Stimulated activated CD4-positive, alpha-beta T cell treated with anti-CD3 and anti-CD28 coated beads, Interleukin-12 subunit alpha, Interleukin-12 subunit beta, amount 100 ng/mL, for 4 hours (primary cell): ENCODE measurements at regions not wholly inside any gene's neighbourhood (a gene's known extent, or its start where the extent isn't known, plus 50 kb on each side); places are given as distances from the start of the nearest gene placed in this dataset.
"Not testable (repeated sequence)": the region's sequence is repeated elsewhere in the genome, so short reads cannot be mapped to it uniquely, and the experiment has no call there.

Experiments
- DNase-seq: peaks from one replicate; pipeline ENCODE4 v3.0.0-alpha.2; 2020

- not testable (repeated sequence) for DNase-seq
Observed at GRCh38 chr2:145787597-145788361, 1267.9 kb upstream of the ZEB2 start.

GRCh38 chr2:145782607-145783006 lies 1262.7 kb upstream of the ZEB2 start:
- not testable (repeated sequence) for DNase-seq

- no peak for DNase-seq
Observed at GRCh38 chr2:145777914-145778313, 1258.0 kb upstream of the ZEB2 start.

- no peak for DNase-seq
Observed at GRCh38 chr2:145777297-145777696, 1257.4 kb upstream of the ZEB2 start.

GRCh38 chr2:145775591-145775990 lies 1255.7 kb upstream of the ZEB2 start:
- no peak for DNase-seq

DNA sequence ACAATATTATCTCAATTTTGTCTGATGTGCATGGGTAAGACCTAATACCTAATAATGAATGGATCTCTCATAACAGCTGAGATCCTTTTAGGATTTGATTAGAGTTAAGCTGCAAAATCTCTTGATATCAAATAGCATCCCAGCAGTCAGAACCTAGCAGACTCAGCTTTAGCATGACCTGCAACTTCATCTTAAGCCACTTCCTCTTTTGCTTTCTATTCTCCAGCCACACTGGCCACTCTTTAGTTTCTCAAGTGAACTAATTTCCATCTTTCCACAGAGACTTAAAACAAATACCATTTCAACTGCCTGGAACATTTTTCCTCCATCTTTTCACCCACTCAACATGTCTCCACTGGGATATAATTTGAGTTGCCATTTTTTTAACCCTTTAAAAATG lies 1251.6 kb upstream of the ZEB2 start:
- DNase-seq = no peak

GRCh38 chr2:145769011-145769716 lies 1249.2 kb upstream of the ZEB2 start:
- DNase-seq = no peak

- no peak for DNase-seq
Observed at GRCh38 chr2:145765874-145766273, 1246.0 kb upstream of the ZEB2 start.

DNA sequence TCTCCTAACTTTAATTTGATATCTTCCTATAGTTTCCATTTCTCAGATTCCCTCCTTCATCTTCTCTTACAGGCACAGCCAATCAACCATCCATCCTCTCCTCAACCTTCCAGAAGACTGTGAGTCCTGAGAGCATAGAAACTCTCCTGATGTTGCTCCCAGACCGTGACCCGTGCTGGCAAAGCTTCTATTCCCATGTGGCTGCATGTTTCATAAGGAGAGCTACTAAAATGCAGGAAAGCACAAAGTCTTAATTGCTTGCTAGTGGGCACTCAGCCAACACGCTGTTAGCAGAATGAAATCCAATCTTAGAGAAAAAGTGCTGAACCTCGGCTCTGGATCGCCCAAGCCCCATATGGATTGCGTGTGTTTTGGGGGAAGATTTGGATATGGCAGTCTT lies 1244.7 kb upstream of the ZEB2 start:
- DNase-seq = no peak

GRCh38 chr2:145760781-145761649 lies 1241.1 kb upstream of the ZEB2 start:
- DNase-seq = no peak

DNA sequence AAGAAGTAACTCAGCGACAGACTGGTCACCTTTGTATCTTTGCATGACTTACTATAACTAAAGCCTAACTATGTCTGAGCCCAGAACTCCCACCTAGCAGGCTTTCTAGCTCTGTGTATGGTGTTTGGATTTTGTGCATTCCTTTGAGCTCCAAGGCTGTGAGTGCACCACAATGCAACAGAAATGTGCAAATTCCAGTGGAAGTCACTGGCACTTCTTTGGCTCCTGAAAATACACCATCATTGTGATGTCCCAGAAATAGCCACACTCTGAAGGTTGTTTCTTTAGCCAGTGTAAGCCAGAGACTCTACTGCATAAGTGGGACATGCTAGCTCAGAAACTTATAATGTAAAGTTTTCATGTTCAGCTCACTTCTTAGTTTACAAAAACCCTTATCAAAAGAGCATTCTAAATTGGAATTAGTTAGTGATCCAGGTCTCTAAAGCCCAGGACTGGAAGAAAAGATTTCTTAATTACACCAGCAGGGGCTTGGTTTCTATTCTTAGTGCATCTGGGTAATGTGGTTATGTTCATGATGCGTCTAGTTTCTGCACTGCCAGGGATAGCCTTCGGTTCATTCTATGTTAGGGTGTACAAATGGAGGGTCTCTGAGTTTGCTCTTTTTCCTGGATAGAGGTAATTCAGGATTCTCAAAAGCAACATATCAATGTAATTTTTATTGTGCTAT lies 1239.5 kb upstream of the ZEB2 start:
- no peak for DNase-seq

DNA sequence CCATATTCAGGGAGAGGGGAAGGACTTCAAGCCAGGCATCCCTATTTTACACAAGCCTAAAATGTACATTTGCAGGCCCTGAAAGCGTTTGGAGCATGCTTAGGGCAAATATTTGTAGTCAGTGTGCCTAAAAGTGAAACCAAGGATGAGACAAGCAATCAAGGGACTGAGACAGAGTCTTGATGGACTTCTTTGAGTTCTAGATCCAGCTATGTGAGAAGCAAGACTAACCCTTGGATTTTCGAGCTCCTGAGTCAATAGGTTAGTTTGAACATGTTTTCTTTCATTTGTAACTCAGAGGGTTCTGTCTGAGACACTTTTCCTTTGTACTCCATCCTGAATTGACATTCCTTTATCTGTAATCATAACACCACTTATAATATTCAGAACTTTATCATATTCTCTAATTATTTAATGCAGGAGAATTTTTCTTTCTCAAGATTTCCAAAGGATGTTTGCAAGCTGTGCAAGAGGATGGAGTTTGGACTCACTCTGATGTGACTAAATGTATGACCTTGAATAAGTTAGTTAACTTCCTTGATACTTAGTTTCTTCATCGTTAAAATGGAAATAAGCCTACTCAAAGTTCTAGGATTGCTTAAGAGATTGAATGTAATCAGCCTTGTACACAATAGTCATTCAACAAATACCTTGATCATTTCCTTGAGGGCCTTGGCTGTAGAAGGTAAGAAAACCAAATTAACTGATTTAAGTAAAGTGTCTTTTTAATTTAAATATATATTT lies 1237.8 kb upstream of the ZEB2 start:
- DNase-seq = no peak

DNA sequence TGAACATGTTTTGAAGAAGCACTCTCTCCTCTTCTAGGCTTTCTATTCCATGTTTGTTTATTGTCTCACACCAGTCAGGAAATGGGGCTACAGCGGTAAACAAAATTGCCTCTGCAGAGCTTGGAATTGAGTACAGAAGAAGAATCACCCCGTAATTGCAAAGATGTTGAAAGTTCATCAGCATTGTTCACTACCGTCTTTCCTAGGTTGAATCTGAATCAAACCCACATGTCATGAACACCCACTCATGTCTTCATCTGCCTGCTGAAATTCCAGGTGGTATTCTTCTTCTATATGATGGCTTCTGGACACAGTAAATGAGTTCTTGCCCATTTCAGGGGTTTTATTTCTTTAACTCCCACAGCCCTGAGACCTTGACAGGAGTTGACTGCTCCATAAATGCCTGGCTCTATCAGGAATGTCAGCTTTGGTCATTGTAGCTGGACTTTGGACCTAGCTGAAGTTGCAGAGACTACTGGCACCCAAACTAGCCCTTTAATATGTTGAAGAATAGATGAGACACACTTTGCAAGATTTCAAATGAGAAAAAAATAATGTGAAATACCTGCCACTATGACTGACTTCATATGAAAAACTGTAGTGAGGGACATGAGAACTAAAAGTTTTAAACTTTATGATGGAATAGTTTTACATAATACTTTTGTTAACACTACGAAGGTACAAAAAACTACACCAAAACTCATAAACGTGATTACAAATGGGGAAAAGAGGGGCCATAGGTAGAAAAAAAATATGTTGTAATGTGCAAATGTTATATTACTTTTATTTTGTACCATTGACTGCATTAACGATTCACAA lies 1235.3 kb upstream of the ZEB2 start:
- no peak for DNase-seq

DNA sequence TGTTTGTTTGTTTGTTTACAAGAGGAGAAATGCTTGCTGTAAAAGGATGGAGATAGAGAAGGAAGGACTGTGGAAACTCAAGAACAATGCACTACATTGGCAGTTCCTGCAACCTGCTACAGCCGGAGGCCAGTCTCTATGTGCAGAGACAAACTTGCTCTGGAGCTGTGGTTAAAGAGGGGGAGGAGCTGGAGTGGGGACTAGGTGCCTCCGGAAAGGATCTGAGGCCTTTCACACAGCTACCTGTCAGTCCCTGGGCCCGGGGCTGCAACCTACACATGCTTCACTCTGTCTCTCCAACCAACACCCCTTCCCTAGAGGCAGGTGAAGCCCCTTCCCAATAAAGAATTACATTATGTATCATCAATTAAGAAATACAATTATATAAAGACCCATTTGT lies 1234.0 kb upstream of the ZEB2 start:
- no peak for DNase-seq

DNA sequence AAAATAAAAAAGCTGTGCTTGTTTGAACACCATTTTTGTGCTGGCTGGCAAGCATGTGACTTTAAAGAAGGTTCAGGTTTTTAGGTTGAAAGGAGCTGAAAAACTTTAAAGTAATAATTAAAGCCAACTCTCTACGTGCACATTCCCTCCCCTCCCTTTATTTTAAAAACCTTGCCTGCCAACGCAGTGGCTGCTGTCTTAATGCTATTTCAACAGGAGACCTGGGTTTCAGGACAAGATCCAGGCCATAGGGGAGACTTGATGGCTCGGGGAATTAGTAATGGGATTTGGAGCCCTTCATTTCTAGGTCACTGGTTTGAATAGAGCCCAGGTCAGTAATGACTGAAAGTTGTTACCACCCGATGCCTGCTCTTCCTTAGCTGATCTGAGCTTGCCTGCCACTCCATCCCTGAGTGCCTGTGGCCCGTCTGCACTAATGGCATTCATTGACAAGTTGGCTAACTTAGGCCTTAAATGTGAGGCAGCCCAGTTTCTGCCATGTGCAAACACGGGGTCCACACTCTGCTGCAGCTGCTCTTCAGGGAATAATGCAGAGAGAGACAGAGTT lies 1233.2 kb upstream of the ZEB2 start:
- no peak for DNase-seq

DNA sequence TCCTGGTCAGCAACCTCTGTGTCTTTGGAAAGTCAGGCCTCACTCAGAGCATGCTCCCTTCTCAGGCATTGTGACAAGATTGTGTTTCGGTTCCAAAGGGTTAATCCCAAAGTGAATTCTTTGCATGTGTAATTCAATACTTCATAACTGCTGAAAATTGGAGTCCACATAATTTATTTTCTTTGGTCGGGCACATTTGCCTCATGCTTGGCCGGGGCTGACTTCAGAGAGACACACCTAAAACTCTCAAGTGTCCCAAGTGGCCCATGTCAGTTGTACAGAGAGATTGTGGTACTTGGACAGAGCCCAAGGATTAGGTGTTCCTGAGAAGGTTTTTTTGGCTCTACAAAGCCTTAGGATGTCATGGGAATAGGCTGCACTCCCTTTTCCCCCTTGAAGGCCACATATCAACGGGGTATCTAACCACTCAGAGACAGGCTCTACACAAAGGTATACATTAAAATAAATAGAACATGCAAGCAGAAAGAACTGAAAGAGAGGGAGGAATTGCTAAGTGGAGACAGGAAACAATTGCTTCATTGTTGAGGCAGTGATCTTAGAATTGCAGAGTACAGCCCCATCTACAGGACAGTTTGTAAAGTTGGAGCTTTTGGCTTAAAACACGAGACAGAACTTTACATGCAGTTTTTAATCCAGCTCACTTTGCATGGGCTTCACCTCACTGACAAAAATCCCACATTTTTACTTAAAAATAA lies 1232.3 kb upstream of the ZEB2 start:
- no peak for DNase-seq

GRCh38 chr2:145751629-145752028 lies 1231.7 kb upstream of the ZEB2 start:
- no peak for DNase-seq

DNA sequence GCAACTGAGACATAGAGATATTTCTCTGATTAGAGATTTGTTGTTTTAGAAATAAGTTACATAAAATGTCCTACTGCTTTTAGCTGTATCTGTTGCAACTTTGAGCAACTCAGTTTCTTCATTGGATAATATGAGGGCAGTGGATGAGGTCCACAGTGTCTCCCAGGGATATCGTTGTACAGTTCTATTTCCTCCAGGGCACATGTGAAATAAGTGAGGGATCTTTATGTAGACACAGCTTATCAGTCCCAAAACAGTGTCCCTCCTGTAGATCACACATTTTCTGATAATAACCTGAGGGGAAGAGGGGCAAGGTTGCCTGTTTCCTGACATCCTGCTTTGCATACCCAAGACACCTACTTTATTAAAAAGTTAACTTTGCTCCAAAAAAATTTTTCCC lies 1231.2 kb upstream of the ZEB2 start:
- DNase-seq = no peak

DNA sequence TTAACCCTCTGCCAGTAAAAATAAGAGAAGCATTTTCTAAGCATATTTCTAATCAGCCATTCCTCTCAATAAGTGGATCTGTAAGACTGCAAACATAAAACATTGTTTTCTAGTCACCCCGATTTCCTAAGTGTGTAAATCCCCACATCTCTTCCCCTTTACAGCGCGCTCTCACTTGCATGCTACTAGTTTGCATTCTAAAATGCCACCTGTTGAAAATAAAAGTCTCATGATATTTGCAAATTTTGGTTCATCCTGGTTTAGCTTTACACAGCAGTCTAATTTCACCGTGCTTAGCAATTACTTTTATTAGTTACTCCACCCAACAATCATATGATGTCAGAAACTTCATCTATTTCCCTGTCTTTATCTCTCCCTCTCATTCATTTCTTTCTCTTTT lies 1230.7 kb upstream of the ZEB2 start:
- no peak for DNase-seq

- DNase-seq = no peak
Observed at GRCh38 chr2:145750144-145750543, 1230.2 kb upstream of the ZEB2 start.
